ENCODE measurements at regions not wholly inside any gene's neighbourhood (a gene's known extent, or its start where the extent isn't known, plus 50 kb on each side); places are given as distances from the start of the nearest gene placed in this dataset.

DNA sequence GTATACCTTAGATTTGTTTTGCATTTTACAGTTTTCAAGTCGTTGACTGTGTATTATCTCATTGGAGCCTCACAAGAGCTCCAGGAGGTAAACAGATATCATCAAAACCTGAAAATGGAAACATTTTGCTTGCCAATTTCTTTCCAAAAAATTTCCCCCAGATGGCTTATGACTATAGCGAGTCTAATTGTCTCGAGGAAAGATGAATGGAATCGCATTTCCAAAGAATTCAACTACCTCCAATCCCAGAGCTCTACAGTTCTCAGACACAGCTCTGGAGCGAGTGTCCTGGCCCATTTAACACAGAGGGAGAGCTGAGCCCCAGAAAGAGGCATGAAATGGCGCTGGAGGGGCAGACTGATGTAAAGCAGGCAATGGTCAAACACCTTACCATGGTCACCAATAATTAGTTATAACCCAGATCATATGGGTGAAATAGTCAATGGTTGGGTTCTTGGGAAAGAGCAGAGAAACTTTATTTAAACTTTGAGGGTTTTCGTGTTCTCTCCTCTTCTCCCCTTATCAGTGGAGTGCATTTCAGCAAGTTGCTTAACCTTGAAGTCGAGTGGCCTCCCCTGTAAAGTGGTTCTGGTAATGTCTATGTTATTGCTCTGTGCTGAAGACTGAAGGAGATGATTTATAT, 168.2 kb downstream of the ZDHHC21 start:
- no peak for TF ChIP-seq CTCF (IDR thresholded peaks at IDR 0.05; ENCODE audit: insufficient read depth, low read length)
- no peak for TF ChIP-seq POLR2AphosphoS5 (IDR thresholded peaks at IDR 0.05; ENCODE audit: low read depth)
- no peak for TF ChIP-seq GABPA (IDR thresholded peaks at IDR 0.05; ENCODE audit: low read depth)

All from HL-60 (cell line).